Adrenal gland (tissue), 9 donors: ENCODE measurements at regions not wholly inside any gene's neighbourhood (a gene's known extent, or its start where the extent isn't known, plus 50 kb on each side); places are given as distances from the start of the nearest gene placed in this dataset.

Source experiments
- DNase-seq, 7 donors: peaks; one replicate each; pipeline ENCODE4 v3.0.0-alpha.2; 2019 to 2020
- H3K27ac ChIP-seq, 5 donors: fragments of 200-600 bp; sonication (generic) in 4 of 5; 1 replicate in 3 of 5; 2 replicates in 2 of 5; pipeline versions ENCODE4 v1.5.1 to v1.8.0; 2016 to 2020; ENCODE audit warnings: mild to moderate bottlenecking in 1 of 5
- H3K27me3 ChIP-seq: fragments of 200-600 bp; 2 replicates; pipeline ENCODE4 v1.8.0; 2021
- H3K36me3 ChIP-seq, 2 donors: fragments of 200-600 bp; replicated peaks in 1 of 2; 1 replicate in 1 of 2; 2 replicates in 1 of 2; pipeline versions ENCODE4 v1.5.1 to v1.8.0; 2018 to 2022
- H3K4me1 ChIP-seq, 2 donors: fragments of 200-600 bp; replicated peaks in 1 of 2; 1 replicate in 1 of 2; 2 replicates in 1 of 2; pipeline versions ENCODE4 v1.5.1 to v1.8.0; 2018 to 2021
- H3K4me3 ChIP-seq, 4 donors: fragments of 200-600 bp; sonication (generic) in 3 of 4; one replicate each; pipeline ENCODE4 v1.5.1; 2016 to 2018
- H3K9me3 ChIP-seq, 3 donors: fragments of 200-600 bp; sonication (generic) in 1 of 3; replicated peaks in 1 of 3; 1 replicate in 2 of 3; 2 replicates in 1 of 3; pipeline versions ENCODE4 v1.5.1 to v1.8.0; 2016 to 2021
- CTCF ChIP-seq, 6 experiments: fragments of 450-650 bp in 4 of 6; fragments of 200-600 bp in 2 of 6; sonication (generic) in 1 of 6; IDR thresholded peaks; 1 replicate in 5 of 6; 2 replicates in 1 of 6; pipeline versions ENCODE4 v1.5.1 to v1.8.0; 2016 to 2021; ENCODE audit warnings: antibody characterized with exemption in 6 of 6, mild to moderate bottlenecking in 2 of 6, moderate library complexity in 1 of 6
- POLR2A ChIP-seq, 2 donors: fragments of 450-650 bp; IDR thresholded peaks; one replicate each; pipeline ENCODE4 v1.6.1; 2017; ENCODE audit warnings: antibody characterized with exemption in 2 of 2, mild to moderate bottlenecking in 2 of 2, moderate library complexity in 1 of 2
- WGBS, 4 donors: extraction: QIAGEN DNeasy Blood & Tissue Kit in 2 of 4; methylation state at CpG; one replicate each; pipeline versions ENCODE4 v1.1.5 to v1.1.7; 2013 to 2017; 5-methylcytosine and 5-hydroxymethylcytosine counted together
- intact Hi-C, 2 donors: fragments of 100-400 bp; cut with DNase I; formaldehyde crosslinking; loops; one replicate each; pipeline versions ENCODE4 v1.14.1 to v1.15.0; 2022 to 2023
- donor health status: healthy with polysubstance abuse.
- donor health status: Bipolar disorder and iron deficiency.
- donor health status: DM: yes; HTN: yes; CAD: no.
- donor health status: DM: no; HTN: no; CAD: no.
- donor health status: DM: no; HTN: no; CAD: no.

DNA sequence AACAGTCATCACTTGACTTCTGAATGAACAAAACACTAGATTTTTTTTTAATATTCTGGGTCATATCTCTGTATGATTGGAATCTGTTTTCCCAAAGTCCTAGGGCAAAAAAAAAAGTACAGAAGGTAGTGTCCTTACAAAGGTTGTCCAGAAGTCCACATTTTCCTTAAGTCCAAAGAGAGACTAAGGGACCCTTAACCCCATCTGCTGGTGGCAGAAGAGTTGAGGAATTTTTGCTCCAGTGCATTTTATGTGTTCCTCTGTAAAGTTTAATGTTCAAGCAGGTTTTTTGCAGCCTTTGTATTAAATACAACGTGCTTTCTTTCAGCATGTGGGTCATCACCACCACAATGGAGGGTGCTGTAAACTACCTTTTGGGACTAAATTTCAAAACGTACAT is 215.9 kb downstream of the SP3 start:
- no peak overlapping the region for H3K27ac ChIP-seq
- no peaks in the 10 kb centered on the region for H3K27me3 ChIP-seq
- H3K4me1 ChIP-seq = no peaks in the 10 kb centered on the region
- H3K9me3 ChIP-seq = no peaks in the 10 kb centered on the region
- WGBS, 4 donors = 48 to 57% (median 55%) methylated on average over 2 of the region's 2 CpGs
- H3K4me3 ChIP-seq = no peak overlapping the region
- no peaks in the 10 kb centered on the region for H3K36me3 ChIP-seq
- TF ChIP-seq CTCF (IDR thresholded peaks at IDR 0.05) (peak in 1 of 6 experiments; percentile 29), POLR2A (IDR thresholded peaks at IDR 0.05) (no peak)
- intact Hi-C loops = no loop called here
- DNase-seq = no peak

DNA sequence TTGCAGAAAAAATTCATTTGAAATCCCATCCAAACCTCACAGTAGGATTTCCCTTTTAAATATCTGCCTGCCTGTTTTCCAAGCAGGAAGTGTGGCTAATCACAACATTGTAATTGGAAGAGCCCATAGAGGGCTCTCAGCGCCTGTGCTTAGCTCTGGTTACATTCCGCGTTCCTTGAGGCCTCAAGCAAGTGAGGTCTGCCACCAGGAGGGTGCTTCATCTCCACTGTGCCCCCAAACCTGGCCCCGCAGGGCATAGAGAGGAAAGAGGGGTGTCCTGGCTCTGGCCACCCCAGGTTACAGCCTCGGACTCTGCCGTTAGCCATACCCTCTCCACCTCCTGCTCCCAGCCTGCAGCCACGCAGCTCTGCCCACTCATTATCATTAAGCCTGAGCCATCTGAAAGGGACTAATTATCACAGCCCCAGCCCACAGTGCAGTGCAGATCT is 214.8 kb downstream of the SP3 start:
- Histone ChIP-seq H3K4me1 (no peaks in the 10 kb centered on the region), H3K9me3 (no peaks in the 10 kb centered on the region), H3K27me3 (no peaks in the 10 kb centered on the region), H3K4me3 (no peak overlapping the region), H3K36me3 (no peaks in the 10 kb centered on the region), H3K27ac (no peak overlapping the region)
- 33 to 55% (median 43%) methylated on average over 5 to 7 of the region's 7 CpGs for WGBS, 4 donors
- TF ChIP-seq CTCF (IDR thresholded peaks at IDR 0.05) (no peak), POLR2A (IDR thresholded peaks at IDR 0.05) (no peak)
- no peak for DNase-seq
- intact Hi-C loops = no loop called here

DNA sequence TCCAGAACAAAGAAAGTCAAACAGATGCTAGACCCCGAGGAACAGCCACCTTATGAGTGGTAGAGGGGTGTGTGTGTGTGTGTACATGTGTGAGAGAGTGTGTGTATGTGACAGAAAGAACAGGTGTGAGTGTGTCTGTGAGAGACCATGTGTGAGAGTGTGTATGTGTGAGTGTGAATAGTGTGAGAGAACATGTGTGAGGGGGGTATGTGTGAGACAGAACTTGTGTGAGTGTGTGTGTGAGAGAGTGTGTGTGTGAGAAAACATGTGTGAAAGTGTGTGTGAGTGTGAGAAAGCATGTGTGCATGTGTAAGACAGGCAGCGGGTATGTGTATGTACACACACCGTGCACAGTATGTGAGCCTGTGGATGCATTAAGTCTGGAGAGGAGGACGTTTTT is 214.3 kb downstream of the SP3 start:
- H3K4me3 ChIP-seq = no peak overlapping the region
- H3K27ac ChIP-seq = no peak overlapping the region
- DNase-seq = no peak
- TF ChIP-seq POLR2A (IDR thresholded peaks at IDR 0.05) = no peak
- no peak for TF ChIP-seq CTCF (IDR thresholded peaks at IDR 0.05)
- intact Hi-C loops = no loop called here
- 61 to 75% (median 72%) methylated on average over 4 of the region's 4 CpGs for WGBS, 4 donors
- H3K27me3 ChIP-seq = no peaks in the 10 kb centered on the region
- no peaks in the 10 kb centered on the region for H3K9me3 ChIP-seq
- no peaks in the 10 kb centered on the region for H3K4me1 ChIP-seq
- no peaks in the 10 kb centered on the region for H3K36me3 ChIP-seq

DNA sequence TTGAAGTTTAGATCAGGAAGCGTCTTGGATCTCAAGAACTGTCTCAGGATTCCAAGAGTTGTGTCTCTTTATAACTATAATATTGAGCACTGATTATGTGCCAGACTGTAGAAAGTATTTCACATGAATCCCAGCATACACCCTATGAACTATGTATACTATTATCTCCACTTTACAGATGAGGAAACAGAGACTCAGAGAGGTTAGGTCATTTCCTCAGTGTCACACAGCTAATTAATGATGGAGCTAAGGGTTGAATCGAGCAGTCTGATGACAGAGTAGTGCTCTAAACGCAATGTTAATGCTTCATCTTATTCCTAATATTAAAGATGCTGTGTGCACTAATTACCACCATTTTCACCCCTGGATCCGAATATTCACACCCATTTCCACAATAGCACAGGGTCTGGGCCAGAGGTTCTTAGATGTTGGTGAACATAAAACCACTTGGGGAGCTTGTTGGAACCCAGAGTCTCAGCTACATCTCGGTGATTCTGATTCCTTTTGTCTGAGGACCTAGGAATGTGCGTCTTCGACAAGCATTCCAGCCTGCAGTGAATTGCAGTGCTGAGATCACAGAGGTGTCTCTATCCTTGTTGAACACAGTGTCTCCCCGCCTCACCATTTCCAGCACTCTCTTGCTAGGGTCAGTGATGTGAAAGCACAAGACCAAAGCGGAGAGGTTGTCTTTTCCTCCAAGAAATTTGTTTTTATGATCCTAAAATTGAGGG is 213.8 kb downstream of the SP3 start:
- no peaks in the 10 kb centered on the region for H3K27me3 ChIP-seq
- no peak overlapping the region for H3K27ac ChIP-seq
- no peaks in the 10 kb centered on the region for H3K4me1 ChIP-seq
- 68 to 86% (median 78%) methylated on average over 9 of the region's 9 CpGs for WGBS, 4 donors
- H3K9me3 ChIP-seq = no peaks in the 10 kb centered on the region
- no peak for DNase-seq
- no peak overlapping the region for H3K4me3 ChIP-seq
- TF ChIP-seq CTCF (IDR thresholded peaks at IDR 0.05) (no peak), POLR2A (IDR thresholded peaks at IDR 0.05) (no peak)
- no peaks in the 10 kb centered on the region for H3K36me3 ChIP-seq
- intact Hi-C loops = no loop called here
